Hepatocyte (in vitro differentiated cells): ENCODE measurements at regions not wholly inside any gene's neighbourhood (a gene's known extent, or its start where the extent isn't known, plus 50 kb on each side); places are given as distances from the start of the nearest gene placed in this dataset.

Experiments used
- DNase-seq: peaks from one replicate; pipeline ENCODE4 v3.0.0-alpha.2; 2016; ENCODE audit warnings: low spot score
- H2AFZ ChIP-seq: fragments of 200-600 bp; sonication (generic); 2 replicates; pipeline ENCODE4 v1.6.0; 2016; ENCODE audit warnings: antibody characterized with exemption, mild to moderate bottlenecking
- H3K27ac ChIP-seq: fragments of 200-600 bp; sonication (generic); 2 replicates; pipeline ENCODE4 v1.5.1; 2016; ENCODE audit warnings: mild to moderate bottlenecking
- H3K27me3 ChIP-seq: fragments of 200-600 bp; sonication (generic); 2 replicates; pipeline ENCODE4 v1.6.1; 2016
- H3K36me3 ChIP-seq: fragments of 200-600 bp; sonication (generic); replicated peaks from 2 replicates; pipeline ENCODE4 v1.5.1; 2016; ENCODE audit warnings: low read depth; ENCODE audit not compliant: insufficient read depth
- H3K4me1 ChIP-seq: fragments of 200-600 bp; sonication (generic); 2 replicates; pipeline ENCODE4 v1.5.1; 2016; ENCODE audit warnings: mild to moderate bottlenecking, moderate library complexity; ENCODE audit not compliant: insufficient read depth
- H3K4me2 ChIP-seq: fragments of 200-600 bp; sonication (generic); 2 replicates; pipeline ENCODE4 v1.6.0; 2016
- H3K4me3 ChIP-seq: fragments of 200-600 bp; sonication (generic); 2 replicates; pipeline ENCODE4 v1.5.1; 2016; ENCODE audit warnings: mild to moderate bottlenecking
- H3K79me2 ChIP-seq: fragments of 200-600 bp; sonication (generic); 2 replicates; pipeline ENCODE4 v1.6.0; 2017; ENCODE audit warnings: mild to moderate bottlenecking
- H3K9me2 ChIP-seq: fragments of 200-600 bp; sonication (generic); replicated peaks from 2 replicates; pipeline ENCODE4 v1.6.0; 2017; ENCODE audit warnings: mild to moderate bottlenecking; ENCODE audit not compliant: insufficient read depth
- H3K9me3 ChIP-seq: fragments of 200-600 bp; sonication (generic); 2 replicates; pipeline ENCODE4 v1.5.1; 2016; ENCODE audit warnings: low read depth, mild to moderate bottlenecking
- H4K20me1 ChIP-seq: fragments of 200-600 bp; sonication (generic); 2 replicates; pipeline ENCODE4 v1.6.0; 2016; ENCODE audit warnings: mild to moderate bottlenecking; ENCODE audit not compliant: insufficient read depth, poor library complexity, severe bottlenecking
- EZH2 ChIP-seq: fragments of 200-600 bp; sonication (generic); IDR thresholded peaks from 2 replicates; pipeline ENCODE4 v1.6.1; 2016; ENCODE audit warnings: antibody characterized with exemption, mild to moderate bottlenecking, borderline replicate concordance
- EZH2phosphoT487 ChIP-seq: fragments of 200-600 bp; sonication (generic); IDR thresholded peaks from one replicate; pipeline ENCODE4 v1.6.1; 2018; ENCODE audit warnings: antibody characterized with exemption, mild to moderate bottlenecking, low read depth, moderate library complexity; ENCODE audit not compliant: unreplicated experiment, severe bottlenecking
- WGBS: methylation state at CpG from one replicate; pipeline ENCODE4 v1.1.6; 2016; ENCODE audit warnings: low lambda C conversion rate; ENCODE audit errors: missing lambda C conversion rate; 5-methylcytosine and 5-hydroxymethylcytosine counted together
- TF ChIP-seq, protein P1 (sequence below): fragments of 200-600 bp; sonication (generic); IDR thresholded peaks from 2 replicates; pipeline ENCODE4 v1.5.1; 2016; ENCODE audit warnings: antibody characterized with exemption, mild to moderate bottlenecking; ENCODE audit not compliant: poor library complexity

GRCh38 chr12:106001837-106002218 lies 136.9 kb downstream of the NUAK1 start:
- no peak for DNase-seq
- Histone ChIP-seq H4K20me1 (no peaks in the 10 kb centered on the region), H3K9me3 (no peaks in the 10 kb centered on the region), H3K9me2 (no peaks in the 10 kb centered on the region), H3K4me2 (no peak overlapping the region), H3K79me2 (no peaks in the 10 kb centered on the region), H3K4me3 (no peak overlapping the region), H3K27ac (no peak overlapping the region), H3K4me1 (no peaks in the 10 kb centered on the region), H3K27me3 (peaks cover 13% of the 10 kb centered on the region), H3K36me3 (no peaks in the 10 kb centered on the region), H2AFZ (no peak overlapping the region)
- WGBS: 85% methylated on average over 3 of the region's 3 CpGs
- TF ChIP-seq, protein P1, sequence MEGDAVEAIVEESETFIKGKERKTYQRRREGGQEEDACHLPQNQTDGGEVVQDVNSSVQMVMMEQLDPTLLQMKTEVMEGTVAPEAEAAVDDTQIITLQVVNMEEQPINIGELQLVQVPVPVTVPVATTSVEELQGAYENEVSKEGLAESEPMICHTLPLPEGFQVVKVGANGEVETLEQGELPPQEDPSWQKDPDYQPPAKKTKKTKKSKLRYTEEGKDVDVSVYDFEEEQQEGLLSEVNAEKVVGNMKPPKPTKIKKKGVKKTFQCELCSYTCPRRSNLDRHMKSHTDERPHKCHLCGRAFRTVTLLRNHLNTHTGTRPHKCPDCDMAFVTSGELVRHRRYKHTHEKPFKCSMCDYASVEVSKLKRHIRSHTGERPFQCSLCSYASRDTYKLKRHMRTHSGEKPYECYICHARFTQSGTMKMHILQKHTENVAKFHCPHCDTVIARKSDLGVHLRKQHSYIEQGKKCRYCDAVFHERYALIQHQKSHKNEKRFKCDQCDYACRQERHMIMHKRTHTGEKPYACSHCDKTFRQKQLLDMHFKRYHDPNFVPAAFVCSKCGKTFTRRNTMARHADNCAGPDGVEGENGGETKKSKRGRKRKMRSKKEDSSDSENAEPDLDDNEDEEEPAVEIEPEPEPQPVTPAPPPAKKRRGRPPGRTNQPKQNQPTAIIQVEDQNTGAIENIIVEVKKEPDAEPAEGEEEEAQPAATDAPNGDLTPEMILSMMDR: no peak
- no peak for TF ChIP-seq EZH2phosphoT487
- TF ChIP-seq EZH2: no peak

DNA sequence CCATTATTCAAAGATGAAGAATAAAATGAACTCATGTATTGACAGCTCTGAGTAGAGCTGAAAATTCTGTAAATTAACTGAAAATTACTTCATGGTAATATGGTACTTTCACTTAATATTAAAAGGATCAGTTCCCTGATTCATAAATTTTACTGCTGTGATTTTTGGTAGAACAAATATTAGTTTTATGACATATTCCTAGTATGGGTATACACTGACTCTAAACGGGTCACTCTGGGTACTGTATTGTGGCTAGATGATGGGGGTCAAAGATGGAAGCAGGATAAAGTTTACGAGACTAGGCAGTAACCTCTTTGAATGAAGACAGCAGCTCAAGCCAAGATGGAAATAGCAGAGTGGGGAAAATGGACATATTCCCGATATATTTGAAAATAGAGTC lies 135.5 kb downstream of the NUAK1 start:
- 88% methylated on average over 3 of the region's 3 CpGs for WGBS
- H3K36me3 ChIP-seq: no peaks in the 10 kb centered on the region
- no peaks in the 10 kb centered on the region for H3K9me3 ChIP-seq
- peaks cover 15% of the 10 kb centered on the region for H3K27me3 ChIP-seq
- H3K9me2 ChIP-seq: no peaks in the 10 kb centered on the region
- H3K27ac ChIP-seq: no peak overlapping the region
- TF ChIP-seq, protein P1: no peak
- TF ChIP-seq EZH2phosphoT487 (no peak), EZH2 (no peak)
- H4K20me1 ChIP-seq: no peaks in the 10 kb centered on the region
- no peak for DNase-seq
- no peak overlapping the region for H3K4me3 ChIP-seq
- no peak overlapping the region for H3K4me2 ChIP-seq
- no peak overlapping the region for H2AFZ ChIP-seq
- no peaks in the 10 kb centered on the region for H3K79me2 ChIP-seq
- no peaks in the 10 kb centered on the region for H3K4me1 ChIP-seq

GRCh38 chr12:106004289-106004688 lies 134.5 kb downstream of the NUAK1 start:
- Histone ChIP-seq H3K9me3 (no peaks in the 10 kb centered on the region), H3K36me3 (no peaks in the 10 kb centered on the region), H3K79me2 (no peaks in the 10 kb centered on the region), H3K27ac (no peak overlapping the region), H3K27me3 (peaks cover 13% of the 10 kb centered on the region), H4K20me1 (no peaks in the 10 kb centered on the region), H3K4me1 (no peaks in the 10 kb centered on the region), H3K9me2 (no peaks in the 10 kb centered on the region), H3K4me3 (no peak overlapping the region), H2AFZ (no peak overlapping the region), H3K4me2 (no peak overlapping the region)
- TF ChIP-seq EZH2 (no peak), EZH2phosphoT487 (peak; percentile 67)
- no peak for DNase-seq

DNA sequence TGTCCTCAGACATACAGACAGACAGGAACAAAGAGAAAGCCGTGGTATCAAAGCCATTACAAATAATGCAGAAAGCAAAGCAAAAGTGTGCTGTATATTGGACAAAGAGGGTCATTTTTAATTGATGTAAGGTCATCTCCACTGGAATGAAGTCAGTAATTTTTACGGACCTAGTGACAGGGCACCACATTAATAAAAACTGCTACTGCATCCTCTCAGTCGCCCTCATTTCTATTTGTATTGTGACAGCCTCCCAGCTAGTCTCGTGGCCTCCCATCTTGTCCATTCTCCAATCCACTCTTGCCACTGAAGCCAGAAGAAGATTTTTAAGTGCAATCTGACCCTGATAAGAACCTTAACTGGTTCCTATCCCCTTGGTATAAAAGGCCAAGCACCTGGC lies 132.4 kb downstream of the NUAK1 start:
- 64% methylated on average over 4 of the region's 4 CpGs for WGBS
- H4K20me1 ChIP-seq: no peaks in the 10 kb centered on the region
- H2AFZ ChIP-seq: no peak overlapping the region
- H3K4me3 ChIP-seq: no peak overlapping the region
- H3K9me2 ChIP-seq: no peaks in the 10 kb centered on the region
- H3K4me2 ChIP-seq: no peak overlapping the region
- H3K9me3 ChIP-seq: no peaks in the 10 kb centered on the region
- H3K36me3 ChIP-seq: no peaks in the 10 kb centered on the region
- H3K4me1 ChIP-seq: no peaks in the 10 kb centered on the region
- no peaks in the 10 kb centered on the region for H3K79me2 ChIP-seq
- no peak for TF ChIP-seq EZH2phosphoT487
- TF ChIP-seq, protein P1: no peak
- no peak for TF ChIP-seq EZH2
- DNase-seq: no peak
- no peak overlapping the region for H3K27ac ChIP-seq
- peaks cover 13% of the 10 kb centered on the region for H3K27me3 ChIP-seq
